GM23338 (cell line): ENCODE measurements at regions not wholly inside any gene's neighbourhood (a gene's known extent, or its start where the extent isn't known, plus 50 kb on each side); places are given as distances from the start of the nearest gene placed in this dataset.

Experiments
- POLR2AphosphoS5 ChIP-seq: IDR thresholded peaks from 2 replicates; pipeline ENCODE4 v1.6.1; 2016; ENCODE audit warnings: antibody characterized with exemption, low read depth
- TF ChIP-seq, protein P1 (sequence below), 2 experiments: fragments of 200-600 bp in 1 of 2; sonication (generic) in 1 of 2; conservative IDR thresholded peaks; 2 replicates each; pipeline versions ENCODE4 v1.5.1 to v1.6.1; 2016 to 2017; ENCODE audit warnings: antibody characterized with exemption in 2 of 2, low read depth in 2 of 2, mild to moderate bottlenecking in 2 of 2, moderate library complexity in 1 of 2

DNA sequence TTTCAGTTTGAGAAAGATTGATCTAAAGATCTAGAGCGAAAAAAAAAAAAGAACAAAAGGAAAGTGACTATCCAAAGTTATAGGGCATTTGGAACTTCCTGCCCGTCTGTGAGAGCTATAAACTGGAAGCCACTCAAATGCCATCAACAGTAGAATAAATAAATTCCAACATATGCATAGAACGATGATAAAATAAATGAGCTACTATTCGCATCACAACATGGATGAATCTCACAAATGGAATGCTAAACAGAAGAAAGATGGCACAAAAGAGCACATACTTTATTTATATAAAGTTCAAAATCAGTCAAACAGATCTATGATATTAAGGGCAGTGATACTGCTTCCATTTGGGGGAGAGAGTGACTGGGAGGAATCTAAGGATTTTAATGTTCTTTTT lies 128.8 kb downstream of the TTC32 start:
- TF ChIP-seq, protein P1, sequence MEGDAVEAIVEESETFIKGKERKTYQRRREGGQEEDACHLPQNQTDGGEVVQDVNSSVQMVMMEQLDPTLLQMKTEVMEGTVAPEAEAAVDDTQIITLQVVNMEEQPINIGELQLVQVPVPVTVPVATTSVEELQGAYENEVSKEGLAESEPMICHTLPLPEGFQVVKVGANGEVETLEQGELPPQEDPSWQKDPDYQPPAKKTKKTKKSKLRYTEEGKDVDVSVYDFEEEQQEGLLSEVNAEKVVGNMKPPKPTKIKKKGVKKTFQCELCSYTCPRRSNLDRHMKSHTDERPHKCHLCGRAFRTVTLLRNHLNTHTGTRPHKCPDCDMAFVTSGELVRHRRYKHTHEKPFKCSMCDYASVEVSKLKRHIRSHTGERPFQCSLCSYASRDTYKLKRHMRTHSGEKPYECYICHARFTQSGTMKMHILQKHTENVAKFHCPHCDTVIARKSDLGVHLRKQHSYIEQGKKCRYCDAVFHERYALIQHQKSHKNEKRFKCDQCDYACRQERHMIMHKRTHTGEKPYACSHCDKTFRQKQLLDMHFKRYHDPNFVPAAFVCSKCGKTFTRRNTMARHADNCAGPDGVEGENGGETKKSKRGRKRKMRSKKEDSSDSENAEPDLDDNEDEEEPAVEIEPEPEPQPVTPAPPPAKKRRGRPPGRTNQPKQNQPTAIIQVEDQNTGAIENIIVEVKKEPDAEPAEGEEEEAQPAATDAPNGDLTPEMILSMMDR (conservative IDR thresholded peaks at IDR 0.05; ENCODE audit: low read depth in 2 of 2) = no peak
- TF ChIP-seq POLR2AphosphoS5 = no peak
